Frontal cortex (tissue), 3 donors: ENCODE measurements at regions not wholly inside any gene's neighbourhood (a gene's known extent, or its start where the extent isn't known, plus 50 kb on each side); places are given as distances from the start of the nearest gene placed in this dataset.
A peak's percentile ranks its signal among the peaks of the same experiment; 100 is the strongest.

Experiments
- DNase-seq, 2 donors: peaks; one replicate each; pipeline ENCODE4 v3.0.0; 2012; ENCODE audit warnings: low spot score in 2 of 2
- FAIRE-seq: peaks from 2 replicates; lab custom pipeline; 2012; peaks lifted over from hg19 to GRCh38; lab: Jason Lieb, UNC
- donor health status: control.
- donor health status: control.
- donor health status: control.

DNA sequence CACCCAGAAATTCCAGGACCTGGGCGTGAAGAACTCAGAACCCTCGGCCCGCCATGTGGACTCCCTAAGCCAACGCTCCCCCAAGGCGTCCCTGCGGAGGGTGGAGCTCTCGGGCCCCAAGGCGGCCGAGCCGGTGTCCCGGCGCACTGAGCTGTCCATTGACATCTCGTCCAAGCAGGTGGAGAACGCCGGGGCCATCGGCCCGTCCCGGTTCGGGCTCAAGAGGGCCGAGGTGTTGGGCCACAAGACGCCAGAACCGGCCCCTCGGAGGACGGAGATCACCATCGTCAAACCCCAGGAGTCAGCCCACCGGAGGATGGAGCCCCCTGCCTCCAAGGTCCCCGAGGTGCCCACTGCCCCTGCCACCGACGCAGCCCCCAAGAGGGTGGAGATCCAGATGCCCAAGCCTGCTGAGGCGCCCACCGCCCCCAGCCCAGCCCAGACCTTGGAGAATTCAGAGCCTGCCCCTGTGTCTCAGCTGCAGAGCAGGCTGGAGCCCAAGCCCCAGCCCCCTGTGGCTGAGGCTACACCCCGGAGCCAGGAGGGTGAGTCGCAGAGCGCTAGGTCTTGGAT lies 261.5 kb downstream of the SEC14L1 start:
- DNase-seq (no peak), FAIRE-seq (no peak)

DNA sequence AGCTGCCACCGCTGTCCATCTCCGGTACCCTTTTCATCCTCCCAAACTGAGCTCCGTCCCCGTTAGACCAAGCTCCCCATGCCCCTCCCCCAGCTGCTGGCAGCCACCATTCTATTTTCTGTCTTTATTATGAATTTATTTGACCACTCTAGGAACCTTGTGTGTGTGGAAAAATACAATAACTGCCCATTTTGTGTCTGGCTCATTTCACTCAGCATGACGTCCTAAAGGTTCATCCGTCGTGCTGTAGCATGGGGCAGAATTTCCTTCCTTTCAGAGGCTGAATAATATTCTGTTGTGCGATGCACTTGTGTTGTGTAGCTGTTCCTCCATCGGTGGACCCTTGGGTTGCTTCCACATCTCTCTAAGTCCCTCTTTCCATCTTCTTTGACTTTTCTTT lies 263.1 kb downstream of the SEC14L1 start:
- FAIRE-seq: no peak
- no peak for DNase-seq

DNA sequence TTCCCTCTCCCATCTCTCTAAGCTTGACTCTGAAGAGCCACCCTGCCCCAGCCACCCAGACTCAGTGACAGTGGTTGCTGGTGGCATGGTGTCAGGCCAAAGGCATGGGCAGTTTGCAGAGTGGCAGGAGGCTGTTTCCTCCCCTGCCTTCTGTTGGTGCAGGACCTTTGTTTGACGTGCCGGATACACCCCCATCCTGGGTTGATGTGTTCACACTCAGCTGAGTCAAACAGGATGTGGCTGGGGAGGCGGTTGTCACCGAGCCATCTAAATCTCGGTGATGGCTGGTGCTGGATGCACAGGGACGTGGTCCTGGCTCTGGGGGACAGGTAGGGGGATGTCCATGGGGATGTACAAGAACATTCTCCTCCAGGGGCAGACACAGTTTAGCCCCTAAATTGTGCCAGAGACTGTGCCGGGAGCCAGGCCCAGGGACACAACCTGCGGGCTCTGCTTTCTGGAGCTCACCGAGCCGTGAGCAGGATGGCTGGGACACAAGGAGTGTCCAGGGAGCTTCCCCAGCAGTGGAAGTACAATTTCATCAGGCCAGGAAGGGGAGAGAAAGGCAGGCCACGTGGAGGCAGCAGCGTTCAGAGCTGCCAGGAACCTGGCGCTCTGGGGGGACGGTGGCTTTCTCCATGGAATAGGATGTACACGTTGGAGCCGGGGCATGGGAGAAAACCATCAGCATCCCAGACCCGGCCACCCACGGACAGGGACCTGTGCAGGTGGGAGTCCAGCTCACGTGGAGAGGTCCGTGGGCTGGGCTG lies 264.2 kb downstream of the SEC14L1 start:
- FAIRE-seq (no peak), DNase-seq (peak in 1 of 2 donors; percentile 76)

DNA sequence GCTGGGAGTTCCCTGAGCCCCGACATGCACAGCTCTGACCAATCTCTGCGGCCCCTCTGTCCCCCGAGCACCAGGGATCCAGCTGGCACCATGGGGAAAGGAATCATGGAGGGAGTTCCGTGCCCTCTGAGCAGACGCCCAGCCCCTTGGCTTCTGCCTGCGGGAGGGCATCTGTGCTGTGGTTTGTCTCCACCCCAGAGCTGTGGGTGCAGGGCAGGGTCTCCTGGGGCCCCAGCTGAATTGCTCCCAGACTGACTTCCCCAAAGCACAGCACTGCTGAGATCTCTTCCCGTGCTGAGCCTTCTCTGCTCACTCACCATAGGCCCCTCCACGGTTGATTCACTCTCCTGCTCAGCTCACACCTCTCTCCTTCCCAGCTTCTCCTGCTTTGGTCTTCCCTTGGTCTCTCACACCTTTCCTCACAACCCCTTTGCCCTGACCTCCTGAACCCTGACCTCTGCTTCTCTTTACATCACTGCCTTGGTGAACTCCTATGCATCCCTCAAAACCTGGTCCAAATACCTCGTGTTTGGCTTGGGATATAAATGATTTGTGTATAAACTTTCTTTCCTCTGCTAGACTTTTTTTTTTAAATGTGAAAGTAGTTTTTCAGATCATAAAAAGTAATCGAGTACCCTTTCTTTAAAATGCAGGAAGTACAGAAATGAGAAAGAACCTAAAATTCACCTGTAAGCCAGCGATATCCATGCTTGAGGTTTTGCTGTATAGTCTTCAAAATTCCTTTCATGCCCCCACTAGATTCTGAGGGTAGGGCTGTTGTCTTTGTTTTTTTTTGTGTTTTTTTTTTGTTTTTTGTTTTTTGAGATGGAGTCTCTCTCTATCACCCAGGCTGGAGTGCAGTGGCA lies 265.3 kb downstream of the SEC14L1 start:
- FAIRE-seq: no peak
- no peak for DNase-seq

GRCh38 chr17:77407321-77408277 lies 266.8 kb downstream of the SEC14L1 start:
- FAIRE-seq: no peak
- DNase-seq: no peak

GRCh38 chr17:77408284-77408683 lies 267.5 kb downstream of the SEC14L1 start:
- DNase-seq (no peak), FAIRE-seq (no peak)

DNA sequence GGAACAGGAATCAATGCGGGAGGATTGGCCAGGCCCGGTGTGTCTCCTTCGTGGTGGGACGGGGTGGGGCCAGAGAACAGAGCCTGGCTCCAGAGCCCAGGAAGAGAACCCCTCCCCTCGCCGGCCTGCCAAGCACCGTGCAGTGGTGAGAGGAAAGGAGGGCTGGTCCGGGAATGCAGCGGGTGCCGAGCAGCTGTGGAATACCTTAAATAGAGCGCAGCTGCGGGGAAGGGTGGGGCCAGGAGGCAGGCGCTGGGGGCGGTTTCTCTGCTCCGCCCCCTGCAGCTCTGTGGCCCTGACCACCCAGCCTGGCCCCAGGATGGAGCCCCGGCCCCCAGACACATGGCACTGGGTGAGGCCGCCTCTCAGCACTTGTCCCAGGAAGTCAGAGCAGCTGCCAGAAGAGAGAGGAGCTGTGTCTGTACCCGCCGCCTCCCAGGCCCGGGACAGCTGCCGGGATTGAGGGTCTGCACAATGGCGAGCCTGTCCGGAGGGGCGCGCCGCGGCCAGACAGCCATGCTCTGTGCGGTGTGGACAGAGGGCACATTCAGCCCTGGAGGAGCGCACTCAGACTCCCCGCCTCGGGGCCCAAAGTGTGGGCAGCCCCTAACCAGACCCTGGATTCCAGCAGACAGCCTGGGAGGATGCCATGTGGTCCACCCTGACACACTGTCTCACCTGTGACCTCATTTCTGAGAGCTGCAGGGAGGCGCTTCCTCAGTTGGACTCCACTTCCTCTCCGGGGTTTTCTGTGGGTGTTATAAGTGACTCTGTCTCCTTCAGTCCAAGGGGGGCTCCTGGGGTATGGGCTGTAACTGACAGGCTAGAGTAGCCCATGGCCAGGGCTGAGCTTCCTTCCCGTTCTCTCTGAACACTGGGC lies 268.8 kb downstream of the SEC14L1 start:
- no peak for DNase-seq
- no peak for FAIRE-seq

GRCh38 chr17:77410470-77410869 lies 269.7 kb downstream of the SEC14L1 start:
- DNase-seq: no peak
- no peak for FAIRE-seq

GRCh38 chr17:77414811-77415400 lies 274.1 kb downstream of the SEC14L1 start:
- FAIRE-seq (no peak), DNase-seq (no peak)

DNA sequence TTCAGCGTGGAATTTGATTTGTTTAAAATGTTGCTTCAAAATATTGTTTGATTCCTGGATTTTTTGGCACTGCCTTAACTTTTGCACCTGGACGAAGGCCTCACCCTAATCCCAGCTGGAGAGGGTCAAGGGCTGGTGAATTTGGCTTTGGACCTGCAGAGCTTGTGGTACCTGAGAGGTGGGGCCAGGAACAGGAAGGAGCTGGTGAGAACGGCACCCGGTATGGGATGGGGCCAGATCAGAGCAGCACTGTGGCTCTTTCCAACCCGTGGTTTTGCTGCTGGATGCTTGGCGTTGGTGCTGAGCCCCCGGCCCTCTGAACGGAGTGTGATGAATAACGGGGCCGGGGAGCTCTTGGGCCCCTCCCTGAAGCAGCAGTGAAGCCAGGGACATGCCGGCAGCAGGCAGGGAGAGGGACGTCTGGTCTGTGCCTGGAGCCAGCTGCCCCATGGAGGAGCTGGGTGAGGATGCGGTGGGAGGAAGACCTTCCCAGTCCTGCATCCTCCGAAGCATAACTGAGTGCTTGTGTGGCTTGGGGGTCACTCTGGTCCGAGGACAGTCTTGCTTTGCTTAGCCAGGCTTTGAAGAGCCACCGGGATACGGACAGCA lies 275.4 kb downstream of the SEC14L1 start:
- FAIRE-seq (no peak), DNase-seq (no peak)

GRCh38 chr17:77417575-77417974 lies 276.8 kb downstream of the SEC14L1 start:
- FAIRE-seq: no peak
- DNase-seq: no peak

GRCh38 chr17:77418609-77419008 lies 277.8 kb downstream of the SEC14L1 start:
- DNase-seq (no peak), FAIRE-seq (no peak)

GRCh38 chr17:77419095-77419494 lies 278.3 kb downstream of the SEC14L1 start:
- FAIRE-seq: no peak
- no peak for DNase-seq

- no peak for FAIRE-seq
- DNase-seq: no peak
Observed at GRCh38 chr17:77419547-77420094, 278.9 kb downstream of the SEC14L1 start.

GRCh38 chr17:77420095-77420803 lies 279.5 kb downstream of the SEC14L1 start:
- DNase-seq: no peak
- no peak for FAIRE-seq

DNA sequence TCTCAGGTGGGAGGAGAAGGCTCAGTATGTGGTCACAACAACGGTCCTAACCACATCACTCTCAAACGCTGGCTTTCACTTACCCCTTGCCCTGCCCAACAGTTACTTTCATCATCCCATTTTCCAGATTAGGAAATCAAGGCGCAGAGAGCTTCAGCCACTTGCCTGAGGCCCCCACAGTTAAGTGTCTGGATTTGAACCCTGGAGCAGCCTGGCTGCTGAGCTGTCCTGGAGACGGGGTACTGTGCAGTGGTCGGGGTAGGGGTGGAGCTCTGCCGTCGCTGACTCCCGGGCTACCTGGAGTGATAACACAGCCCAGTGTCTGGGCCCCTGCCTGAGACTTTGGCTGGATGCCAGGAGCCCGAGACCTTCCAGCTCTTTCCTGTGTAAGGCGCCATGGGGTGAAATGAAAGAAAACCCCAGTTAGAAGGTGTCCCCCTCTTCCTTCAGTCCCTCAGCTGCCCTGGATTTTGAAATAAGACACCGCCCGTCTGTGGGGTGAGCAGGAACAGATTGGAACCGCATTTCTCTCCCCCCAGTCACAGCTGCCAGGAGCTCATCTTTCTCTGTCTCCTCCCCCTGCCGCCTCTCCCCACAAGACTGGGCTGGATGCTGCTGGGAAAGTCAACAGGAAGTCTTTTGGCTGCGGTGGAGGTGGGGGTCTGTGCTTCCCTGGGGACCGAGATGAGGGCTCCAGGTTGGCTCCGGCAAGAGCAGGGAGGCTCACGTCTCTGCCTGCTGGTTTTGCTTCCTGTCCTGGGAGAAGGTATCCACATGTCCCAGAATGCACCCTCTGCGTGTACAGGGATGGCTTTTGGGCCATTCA lies 280.2 kb downstream of the SEC14L1 start:
- FAIRE-seq (no peak), DNase-seq (no peak)
